B cell (primary cell): ENCODE measurements at regions not wholly inside any gene's neighbourhood (a gene's known extent, or its start where the extent isn't known, plus 50 kb on each side); places are given as distances from the start of the nearest gene placed in this dataset.

Experiments used
- CTCF ChIP-seq: fragments of 200-600 bp; IDR thresholded peaks from one replicate; pipeline ENCODE4 v1.8.0; 2022; ENCODE audit warnings: antibody characterized with exemption, mild to moderate bottlenecking
- EZH2 ChIP-seq: IDR thresholded peaks from 2 replicates; pipeline ENCODE4 v1.6.1; 2012; ENCODE audit warnings: borderline replicate concordance, low read depth, mild to moderate bottlenecking, moderate library complexity, low read length; ENCODE audit not compliant: insufficient read depth, poor library complexity, severe bottlenecking

GRCh38 chr3:59595830-59596229 is 546.0 kb upstream of the CFAP20DC start:
- TF ChIP-seq EZH2 (no peak), CTCF (no peak)
